H9 (cell line): ENCODE measurements at regions not wholly inside any gene's neighbourhood (a gene's known extent, or its start where the extent isn't known, plus 50 kb on each side); places are given as distances from the start of the nearest gene placed in this dataset.

ENCODE experiments used
- DNase-seq: peaks from one replicate; pipeline ENCODE4 v3.0.0-alpha.2; 2017
- H2AFZ ChIP-seq: one replicate; pipeline ENCODE4 v1.6.1; 2013; ENCODE audit warnings: mild to moderate bottlenecking, low read length, control low read depth, moderate library complexity
- H2AK5ac ChIP-seq: 2 replicates; pipeline ENCODE4 v1.6.1; 2013; ENCODE audit warnings: low read length, control low read depth, mixed read lengths; ENCODE audit not compliant: insufficient read length
- H2BK120ac ChIP-seq: one replicate; pipeline ENCODE4 v1.6.1; 2013; ENCODE audit warnings: low read depth, mild to moderate bottlenecking, low read length, control low read depth, inconsistent platforms; ENCODE audit not compliant: poor library complexity, severe bottlenecking
- H2BK12ac ChIP-seq: 2 replicates; pipeline ENCODE4 v1.6.1; 2013; ENCODE audit warnings: low read length, control low read depth, mixed read lengths, low read depth; ENCODE audit not compliant: insufficient read length
- H2BK15ac ChIP-seq: 2 replicates; pipeline ENCODE4 v1.6.1; 2013; ENCODE audit warnings: low read depth, low read length, control low read depth
- H2BK20ac ChIP-seq: one replicate; pipeline ENCODE4 v1.6.1; 2013; ENCODE audit warnings: low read depth, mild to moderate bottlenecking, low read length, control low read depth, inconsistent platforms; ENCODE audit not compliant: poor library complexity, severe bottlenecking
- H2BK5ac ChIP-seq: 2 replicates; pipeline ENCODE4 v1.6.1; 2013; ENCODE audit warnings: low read length, control low read depth, mixed read lengths; ENCODE audit not compliant: insufficient read length
- H3K14ac ChIP-seq: 2 replicates; pipeline ENCODE4 v1.6.1; 2013; ENCODE audit warnings: low read length, control low read depth; ENCODE audit not compliant: insufficient read depth
- H3K18ac ChIP-seq: 2 replicates; pipeline ENCODE4 v1.6.1; 2013; ENCODE audit warnings: low read depth, mild to moderate bottlenecking, mixed read lengths, low read length, control low read depth; ENCODE audit not compliant: insufficient read length
- H3K23ac ChIP-seq: 2 replicates; pipeline ENCODE4 v1.6.1; 2013; ENCODE audit warnings: low read length, control low read depth, mixed read lengths, low read depth; ENCODE audit not compliant: insufficient read length
- H3K23me2 ChIP-seq: 2 replicates; pipeline ENCODE4 v1.6.1; 2013; ENCODE audit warnings: low read depth, mild to moderate bottlenecking, mixed read lengths, low read length, control low read depth; ENCODE audit not compliant: insufficient read length, poor library complexity, severe bottlenecking
- H3K27ac ChIP-seq: 2 replicates; pipeline ENCODE4 v1.5.1; 2013; ENCODE audit warnings: low read length, control low read depth, mixed read lengths, low read depth; ENCODE audit not compliant: insufficient read length
- H3K27me3 ChIP-seq: 2 replicates; pipeline ENCODE4 v1.6.1; 2013; ENCODE audit warnings: low read length, control low read depth, inconsistent platforms; ENCODE audit not compliant: insufficient read depth
- H3K4ac ChIP-seq: 2 replicates; pipeline ENCODE4 v1.6.1; 2013; ENCODE audit warnings: low read depth, mild to moderate bottlenecking, control low read depth, inconsistent platforms, low read length, moderate library complexity
- H3K4me1 ChIP-seq: 2 replicates; pipeline ENCODE4 v1.6.1; 2013; ENCODE audit warnings: low read length, control low read depth, inconsistent platforms; ENCODE audit not compliant: insufficient read depth
- H3K4me2 ChIP-seq: 2 replicates; pipeline ENCODE4 v1.6.1; 2013; ENCODE audit warnings: low read length, control low read depth, mixed read lengths; ENCODE audit not compliant: insufficient read length, insufficient read depth
- H3K56ac ChIP-seq: 2 replicates; pipeline ENCODE4 v1.6.1; 2013; ENCODE audit warnings: low read depth, mild to moderate bottlenecking, mixed read lengths, low read length, control low read depth; ENCODE audit not compliant: insufficient read length
- H3K79me1 ChIP-seq: 2 replicates; pipeline ENCODE4 v1.6.1; 2013; ENCODE audit warnings: low read depth, mild to moderate bottlenecking, moderate library complexity, low read length, control low read depth, inconsistent platforms; ENCODE audit not compliant: insufficient read depth, poor library complexity, severe bottlenecking
- H3K79me2 ChIP-seq: 2 replicates; pipeline ENCODE4 v1.6.1; 2013; ENCODE audit warnings: low read length, control low read depth, inconsistent platforms; ENCODE audit not compliant: insufficient read depth
- H3K9ac ChIP-seq: 2 replicates; pipeline ENCODE4 v1.6.1; 2013; ENCODE audit warnings: low read length, control low read depth, mixed read lengths; ENCODE audit not compliant: insufficient read length; ENCODE audit errors: extremely low read depth
- H3K9me3 ChIP-seq: one replicate; pipeline ENCODE4 v1.6.1; 2013; ENCODE audit warnings: low read depth, low read length, inconsistent platforms; ENCODE audit not compliant: control insufficient read depth
- H3T11ph ChIP-seq: one replicate; pipeline ENCODE4 v1.6.1; 2013; ENCODE audit warnings: mild to moderate bottlenecking, low read length, control low read depth, inconsistent platforms
- H4K20me1 ChIP-seq: one replicate; pipeline ENCODE4 v1.6.1; 2013; ENCODE audit not compliant: control insufficient read depth, insufficient read length, insufficient read depth
- H4K5ac ChIP-seq: 2 replicates; pipeline ENCODE4 v1.6.1; 2013; ENCODE audit warnings: low read depth, mild to moderate bottlenecking, mixed read lengths, low read length, control low read depth; ENCODE audit not compliant: insufficient read length
- H4K8ac ChIP-seq: replicated peaks from 2 replicates; pipeline ENCODE4 v1.6.1; 2013; ENCODE audit warnings: low read length, control low read depth, mixed read lengths, low read depth; ENCODE audit not compliant: insufficient read length
- H4K91ac ChIP-seq: 2 replicates; pipeline ENCODE4 v1.6.1; 2013; ENCODE audit warnings: low read depth, mild to moderate bottlenecking, moderate library complexity, mixed read lengths, low read length, control low read depth; ENCODE audit not compliant: insufficient read length
- H3K27ac Mint-ChIP-seq, 3 experiments: 2 replicates in 2 of 3; 3 replicates in 1 of 3; pipeline ENCODE4 v1.8.0; 2020 to 2021; ENCODE audit warnings: mixed read lengths in 3 of 3, mild to moderate bottlenecking in 1 of 3, moderate library complexity in 1 of 3
- H3K27me3 Mint-ChIP-seq: 2 replicates; pipeline ENCODE4 v1.8.0; 2021; ENCODE audit warnings: low read depth, mild to moderate bottlenecking, moderate library complexity, mixed read lengths
- H3K36me3 Mint-ChIP-seq, 3 experiments: 2 replicates in 2 of 3; 3 replicates in 1 of 3; pipeline ENCODE4 v1.8.0; 2020 to 2021; ENCODE audit warnings: low read depth in 3 of 3, mixed read lengths in 3 of 3; ENCODE audit not compliant: insufficient read depth in 1 of 3
- H3K4me1 Mint-ChIP-seq, 2 experiments: 2 replicates each; pipeline ENCODE4 v1.8.0; 2020; ENCODE audit warnings: mixed read lengths in 2 of 2
- H3K4me3 Mint-ChIP-seq, 2 experiments: 2 replicates in 1 of 2; 3 replicates in 1 of 2; pipeline ENCODE4 v1.8.0; 2020 to 2021; ENCODE audit warnings: mild to moderate bottlenecking in 2 of 2, mixed read lengths in 2 of 2, moderate library complexity in 1 of 2
- H3K9me3 Mint-ChIP-seq, 2 experiments: 2 replicates in 1 of 2; 3 replicates in 1 of 2; pipeline ENCODE4 v1.8.0; 2020; ENCODE audit warnings: mild to moderate bottlenecking in 2 of 2, mixed read lengths in 2 of 2, moderate library complexity in 1 of 2
- WGBS: extraction: QIAGEN DNeasy Blood & Tissue Kit; methylation state at CpG from one replicate; pipeline ENCODE4 v1.1.7; 2013; ENCODE audit warnings: missing lambda C conversion rate, low lambda C conversion rate, mixed read lengths; ENCODE audit not compliant: insufficient read length; ENCODE audit errors: extremely low coverage; 5-methylcytosine and 5-hydroxymethylcytosine counted together
- TF ChIP-seq, protein P1 (sequence below): fragments of 200-600 bp; sonication (generic); conservative IDR thresholded peaks from 3 replicates; pipeline ENCODE4 v1.8.0; 2021; ENCODE audit warnings: antibody characterized with exemption, mild to moderate bottlenecking

GRCh38 chr4:136818811-136819330 is 713.4 kb downstream of the PCDH18 start:
- Histone ChIP-seq H3K56ac (no peak overlapping the region), H3K4ac (no peak overlapping the region), H3K18ac (no peak overlapping the region), H2AK5ac (no peak overlapping the region), H2BK5ac (no peak overlapping the region), H2BK12ac (no peak overlapping the region), H4K5ac (no peak overlapping the region), H2AFZ (no peak overlapping the region), H3K4me1 (no peaks in the 10 kb centered on the region), H4K8ac (no peak overlapping the region), H4K91ac (no peak overlapping the region), H3K9me3 (no peaks in the 10 kb centered on the region), H3K27ac (no peak overlapping the region), H2BK20ac (no peak overlapping the region), H3K27me3 (no peaks in the 10 kb centered on the region), H3K14ac (no peak overlapping the region), H3K23ac (no peak overlapping the region), H3K4me2 (no peak overlapping the region), H4K20me1 (no peaks in the 10 kb centered on the region), H2BK15ac (no peak overlapping the region), H3K79me1 (no peaks in the 10 kb centered on the region), H3K79me2 (no peaks in the 10 kb centered on the region; the same call in 1 of the 2 replicates), H3K23me2 (no peaks in the 10 kb centered on the region), H3K9ac (no peak overlapping the region), H3T11ph (no peak overlapping the region), H2BK120ac (no peak overlapping the region)
- no CpG with 5 or more reads among the region's 1 CpG for WGBS
- Mint-ChIP-seq H3K4me3 (no peak overlapping the region), H3K27ac (peak overlapping the region in 1 of 3 experiments; percentile 46; a peak in 2 of 7 replicates), H3K4me1 (peaks cover 2 to 4% of the 10 kb centered on the region in 2 experiments; a peak in 2 of 4 replicates), H3K9me3 (no peaks in the 10 kb centered on the region), H3K27me3 (no peaks in the 10 kb centered on the region), H3K36me3 (no peaks in the 10 kb centered on the region)
- TF ChIP-seq, protein P1, sequence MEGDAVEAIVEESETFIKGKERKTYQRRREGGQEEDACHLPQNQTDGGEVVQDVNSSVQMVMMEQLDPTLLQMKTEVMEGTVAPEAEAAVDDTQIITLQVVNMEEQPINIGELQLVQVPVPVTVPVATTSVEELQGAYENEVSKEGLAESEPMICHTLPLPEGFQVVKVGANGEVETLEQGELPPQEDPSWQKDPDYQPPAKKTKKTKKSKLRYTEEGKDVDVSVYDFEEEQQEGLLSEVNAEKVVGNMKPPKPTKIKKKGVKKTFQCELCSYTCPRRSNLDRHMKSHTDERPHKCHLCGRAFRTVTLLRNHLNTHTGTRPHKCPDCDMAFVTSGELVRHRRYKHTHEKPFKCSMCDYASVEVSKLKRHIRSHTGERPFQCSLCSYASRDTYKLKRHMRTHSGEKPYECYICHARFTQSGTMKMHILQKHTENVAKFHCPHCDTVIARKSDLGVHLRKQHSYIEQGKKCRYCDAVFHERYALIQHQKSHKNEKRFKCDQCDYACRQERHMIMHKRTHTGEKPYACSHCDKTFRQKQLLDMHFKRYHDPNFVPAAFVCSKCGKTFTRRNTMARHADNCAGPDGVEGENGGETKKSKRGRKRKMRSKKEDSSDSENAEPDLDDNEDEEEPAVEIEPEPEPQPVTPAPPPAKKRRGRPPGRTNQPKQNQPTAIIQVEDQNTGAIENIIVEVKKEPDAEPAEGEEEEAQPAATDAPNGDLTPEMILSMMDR, result no peak
- DNase-seq, result no peak
